ENCODE measurements at regions not wholly inside any gene's neighbourhood (a gene's known extent, or its start where the extent isn't known, plus 50 kb on each side); places are given as distances from the start of the nearest gene placed in this dataset.
A peak's percentile ranks its signal among the peaks of the same experiment; 100 is the strongest.

GRCh38 chr12:98424726-98425401 lies 90.5 kb upstream of the TMPO start:
- H3K27ac Mint-ChIP-seq: no peak overlapping the region
- no peak overlapping the region for H3K4me2 ChIP-seq (ENCODE audit: insufficient read depth, insufficient read length, low read length)
- H3K27ac ChIP-seq (ENCODE audit: insufficient read length, low read depth, low read length): no peak overlapping the region
- H3K9me3 Mint-ChIP-seq: no peaks in the 10 kb centered on the region
- H3K56ac ChIP-seq (ENCODE audit: insufficient read length, low read depth, low read length): no peak overlapping the region
- no peaks in the 10 kb centered on the region for H3K79me1 ChIP-seq (ENCODE audit: insufficient read depth, low read depth, low read length, poor library complexity, severe bottlenecking)
- TF ChIP-seq, protein P1, sequence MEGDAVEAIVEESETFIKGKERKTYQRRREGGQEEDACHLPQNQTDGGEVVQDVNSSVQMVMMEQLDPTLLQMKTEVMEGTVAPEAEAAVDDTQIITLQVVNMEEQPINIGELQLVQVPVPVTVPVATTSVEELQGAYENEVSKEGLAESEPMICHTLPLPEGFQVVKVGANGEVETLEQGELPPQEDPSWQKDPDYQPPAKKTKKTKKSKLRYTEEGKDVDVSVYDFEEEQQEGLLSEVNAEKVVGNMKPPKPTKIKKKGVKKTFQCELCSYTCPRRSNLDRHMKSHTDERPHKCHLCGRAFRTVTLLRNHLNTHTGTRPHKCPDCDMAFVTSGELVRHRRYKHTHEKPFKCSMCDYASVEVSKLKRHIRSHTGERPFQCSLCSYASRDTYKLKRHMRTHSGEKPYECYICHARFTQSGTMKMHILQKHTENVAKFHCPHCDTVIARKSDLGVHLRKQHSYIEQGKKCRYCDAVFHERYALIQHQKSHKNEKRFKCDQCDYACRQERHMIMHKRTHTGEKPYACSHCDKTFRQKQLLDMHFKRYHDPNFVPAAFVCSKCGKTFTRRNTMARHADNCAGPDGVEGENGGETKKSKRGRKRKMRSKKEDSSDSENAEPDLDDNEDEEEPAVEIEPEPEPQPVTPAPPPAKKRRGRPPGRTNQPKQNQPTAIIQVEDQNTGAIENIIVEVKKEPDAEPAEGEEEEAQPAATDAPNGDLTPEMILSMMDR (conservative IDR thresholded peaks at IDR 0.05): peak; percentile 80
- no peak overlapping the region for H3T11ph ChIP-seq (ENCODE audit: low read length)
- H2BK20ac ChIP-seq (ENCODE audit: low read depth, low read length, poor library complexity, severe bottlenecking): no peak overlapping the region
- no peaks in the 10 kb centered on the region for H4K20me1 ChIP-seq (ENCODE audit: control insufficient read depth, insufficient read depth, insufficient read length)
- no peak overlapping the region for H3K14ac ChIP-seq (ENCODE audit: insufficient read depth, low read length)
- no peak overlapping the region for H2BK120ac ChIP-seq (ENCODE audit: low read depth, low read length, poor library complexity, severe bottlenecking)
- no peak overlapping the region for H3K4ac ChIP-seq (ENCODE audit: low read depth, low read length)
- H2BK15ac ChIP-seq (ENCODE audit: low read depth, low read length): no peak overlapping the region
- H3K4me1 ChIP-seq (ENCODE audit: insufficient read depth, low read length): no peaks in the 10 kb centered on the region
- H3K18ac ChIP-seq (ENCODE audit: insufficient read length, low read depth, low read length): no peak overlapping the region
- H3K79me2 ChIP-seq (ENCODE audit: insufficient read depth, low read length): no peaks in the 10 kb centered on the region
- no peak overlapping the region for H2BK5ac ChIP-seq (ENCODE audit: insufficient read length, low read length)
- no peaks in the 10 kb centered on the region for H3K23me2 ChIP-seq (ENCODE audit: insufficient read length, low read depth, low read length, poor library complexity, severe bottlenecking)
- no peaks in the 10 kb centered on the region for H3K36me3 Mint-ChIP-seq (ENCODE audit: insufficient read depth in 1 of 3, low read depth in 3 of 3)
- H2BK12ac ChIP-seq (ENCODE audit: insufficient read length, low read depth, low read length): no peak overlapping the region
- no peak overlapping the region for H3K23ac ChIP-seq (ENCODE audit: insufficient read length, low read depth, low read length)
- no peak overlapping the region for H3K9ac ChIP-seq (ENCODE audit: extremely low read depth, insufficient read length, low read length)
- peaks cover 5 to 10% of the 10 kb centered on the region in 2 experiments for H3K4me1 Mint-ChIP-seq
- H3K27me3 ChIP-seq (ENCODE audit: insufficient read depth, low read length): no peaks in the 10 kb centered on the region
- H3K9me3 ChIP-seq (ENCODE audit: control insufficient read depth, low read depth, low read length): no peaks in the 10 kb centered on the region
- H3K4me3 Mint-ChIP-seq: no peak overlapping the region
- DNase-seq: peak; percentile 70
- H2AFZ ChIP-seq (ENCODE audit: low read length): no peak overlapping the region
- no peaks in the 10 kb centered on the region for H3K27me3 Mint-ChIP-seq (ENCODE audit: low read depth)
- H2AK5ac ChIP-seq (ENCODE audit: insufficient read length, low read length): no peak overlapping the region
- H4K5ac ChIP-seq (ENCODE audit: insufficient read length, low read depth, low read length): no peak overlapping the region
- no CpG with 5 or more reads among the region's 9 CpGs for WGBS (ENCODE audit: extremely low coverage, insufficient read length, low lambda C conversion rate)
- no peak overlapping the region for H4K8ac ChIP-seq (replicated peaks; ENCODE audit: insufficient read length, low read depth, low read length)
- no peak overlapping the region for H4K91ac ChIP-seq (ENCODE audit: insufficient read length, low read depth, low read length)

Measured in H9 (cell line).